PFSK-1 (cell line): ENCODE measurements at regions not wholly inside any gene's neighbourhood (a gene's known extent, or its start where the extent isn't known, plus 50 kb on each side); places are given as distances from the start of the nearest gene placed in this dataset.

ENCODE experiments used
- POLR2AphosphoS5 ChIP-seq: IDR thresholded peaks from 2 replicates; pipeline ENCODE4 v1.6.1; 2012; ENCODE audit warnings: low read depth, mild to moderate bottlenecking, control low read depth, low read length, moderate library complexity
- TAF1 ChIP-seq: IDR thresholded peaks from 2 replicates; pipeline ENCODE4 v1.6.1; 2012; ENCODE audit warnings: low read length, control low read depth, borderline replicate concordance; ENCODE audit not compliant: insufficient read depth

- TF ChIP-seq POLR2AphosphoS5 (no peak), TAF1 (no peak)
Observed at GRCh38 chr5:158117467-158118160, 258.7 kb upstream of the CLINT1 start.
